Endodermal cell (in vitro differentiated cells): ENCODE measurements at regions not wholly inside any gene's neighbourhood (a gene's known extent, or its start where the extent isn't known, plus 50 kb on each side); places are given as distances from the start of the nearest gene placed in this dataset.

Experiments
- DNase-seq: peaks from one replicate; pipeline ENCODE4 v3.0.0-alpha.2; 2017
- H3K27ac ChIP-seq: 2 replicates; pipeline ENCODE4 v1.5.1; 2013; ENCODE audit warnings: mild to moderate bottlenecking, low read depth, low read length, moderate library complexity
- H3K27me3 ChIP-seq: 2 replicates; pipeline ENCODE4 v1.6.1; 2013; ENCODE audit warnings: mild to moderate bottlenecking, low read length, moderate library complexity; ENCODE audit not compliant: insufficient read depth, control insufficient read depth, poor library complexity, severe bottlenecking
- H3K36me3 ChIP-seq: 2 replicates; pipeline ENCODE4 v1.7.0; 2013; ENCODE audit warnings: mild to moderate bottlenecking, low read length, moderate library complexity; ENCODE audit not compliant: control insufficient read depth, insufficient read depth
- H3K4me1 ChIP-seq: one replicate; pipeline ENCODE4 v1.7.0; 2013; ENCODE audit warnings: low read length; ENCODE audit not compliant: control insufficient read depth, insufficient read depth
- H3K4me3 ChIP-seq: 2 replicates; pipeline ENCODE4 v1.5.1; 2013; ENCODE audit warnings: mild to moderate bottlenecking, low read length, moderate library complexity
- H3K9ac ChIP-seq: 2 replicates; pipeline ENCODE4 v1.6.1; 2013; ENCODE audit warnings: mild to moderate bottlenecking, low read length, moderate library complexity; ENCODE audit not compliant: poor library complexity, severe bottlenecking; ENCODE audit errors: extremely low read depth
- H3K9me3 ChIP-seq: 2 replicates; pipeline ENCODE4 v1.6.1; 2013; ENCODE audit warnings: mild to moderate bottlenecking, low read length, moderate library complexity; ENCODE audit not compliant: control insufficient read depth
- H3K27ac Mint-ChIP-seq: 2 replicates; pipeline ENCODE4 v1.8.0; 2020; ENCODE audit warnings: mixed read lengths
- H3K27me3 Mint-ChIP-seq: 2 replicates; pipeline ENCODE4 v1.8.0; 2021; ENCODE audit warnings: mild to moderate bottlenecking, mixed read lengths; ENCODE audit not compliant: insufficient read depth
- H3K36me3 Mint-ChIP-seq: 2 replicates; pipeline ENCODE4 v1.8.0; 2020; ENCODE audit warnings: low read depth, mixed read lengths
- H3K4me1 Mint-ChIP-seq: 2 replicates; pipeline ENCODE4 v1.8.0; 2020; ENCODE audit warnings: mixed read lengths
- H3K4me3 Mint-ChIP-seq: 2 replicates; pipeline ENCODE4 v1.8.0; 2020; ENCODE audit warnings: mild to moderate bottlenecking, moderate library complexity, mixed read lengths
- H3K9me3 Mint-ChIP-seq: 2 replicates; pipeline ENCODE4 v1.8.0; 2020; ENCODE audit warnings: mild to moderate bottlenecking, mixed read lengths
- WGBS, 2 experiments: methylation state at CpG; one replicate each; pipeline versions ENCODE4 v1.1.5 to v1.1.7; 2013; ENCODE audit warnings: missing lambda C conversion rate in 2 of 2, mixed read lengths in 1 of 2; ENCODE audit not compliant: insufficient coverage in 1 of 2, insufficient read length in 1 of 2; 5-methylcytosine and 5-hydroxymethylcytosine counted together
- TF ChIP-seq, protein P1 (sequence below): fragments of 200-600 bp; sonication (generic); conservative IDR thresholded peaks from 2 replicates; pipeline ENCODE4 v1.5.0; 2021; ENCODE audit warnings: antibody characterized with exemption, mild to moderate bottlenecking

DNA sequence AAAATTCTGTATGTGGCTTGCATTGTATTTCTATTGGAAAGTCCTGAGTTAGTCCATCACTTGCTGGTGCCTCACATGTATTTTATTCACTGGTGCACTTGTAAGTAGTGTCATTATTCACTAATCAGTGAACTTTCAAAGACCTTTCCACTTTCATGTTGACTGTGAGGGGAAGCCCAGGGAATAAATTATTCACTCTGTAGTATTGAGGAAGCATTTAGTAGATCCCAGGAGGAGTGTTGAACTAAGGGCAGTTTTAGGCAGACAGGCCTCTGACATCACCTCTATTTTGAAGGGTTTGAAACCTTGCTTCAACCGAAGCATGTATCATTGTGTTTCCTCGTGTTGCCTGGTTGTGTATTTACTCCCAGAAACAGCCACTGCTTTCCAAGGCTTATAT, 705.4 kb upstream of the RIOK2 start:
- no peak for DNase-seq
- no peaks in the 10 kb centered on the region for H3K36me3 ChIP-seq
- 97% methylated on average over 2 of the region's 2 CpGs; no CpG with 5 or more reads in 1 of the 2 experiments for WGBS, 2 experiments
- peaks cover 4% of the 10 kb centered on the region for H3K9me3 ChIP-seq
- no peak overlapping the region for H3K4me3 ChIP-seq
- Mint-ChIP-seq H3K9me3 (peaks cover 9% of the 10 kb centered on the region), H3K27ac (no peak overlapping the region), H3K4me3 (no peak overlapping the region), H3K4me1 (no peaks in the 10 kb centered on the region), H3K27me3 (no peaks in the 10 kb centered on the region), H3K36me3 (no peaks in the 10 kb centered on the region)
- H3K27ac ChIP-seq: no peak overlapping the region
- H3K9ac ChIP-seq: no peak overlapping the region
- H3K4me1 ChIP-seq: no peaks in the 10 kb centered on the region
- TF ChIP-seq, protein P1, sequence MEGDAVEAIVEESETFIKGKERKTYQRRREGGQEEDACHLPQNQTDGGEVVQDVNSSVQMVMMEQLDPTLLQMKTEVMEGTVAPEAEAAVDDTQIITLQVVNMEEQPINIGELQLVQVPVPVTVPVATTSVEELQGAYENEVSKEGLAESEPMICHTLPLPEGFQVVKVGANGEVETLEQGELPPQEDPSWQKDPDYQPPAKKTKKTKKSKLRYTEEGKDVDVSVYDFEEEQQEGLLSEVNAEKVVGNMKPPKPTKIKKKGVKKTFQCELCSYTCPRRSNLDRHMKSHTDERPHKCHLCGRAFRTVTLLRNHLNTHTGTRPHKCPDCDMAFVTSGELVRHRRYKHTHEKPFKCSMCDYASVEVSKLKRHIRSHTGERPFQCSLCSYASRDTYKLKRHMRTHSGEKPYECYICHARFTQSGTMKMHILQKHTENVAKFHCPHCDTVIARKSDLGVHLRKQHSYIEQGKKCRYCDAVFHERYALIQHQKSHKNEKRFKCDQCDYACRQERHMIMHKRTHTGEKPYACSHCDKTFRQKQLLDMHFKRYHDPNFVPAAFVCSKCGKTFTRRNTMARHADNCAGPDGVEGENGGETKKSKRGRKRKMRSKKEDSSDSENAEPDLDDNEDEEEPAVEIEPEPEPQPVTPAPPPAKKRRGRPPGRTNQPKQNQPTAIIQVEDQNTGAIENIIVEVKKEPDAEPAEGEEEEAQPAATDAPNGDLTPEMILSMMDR: no peak
- H3K27me3 ChIP-seq: no peaks in the 10 kb centered on the region

DNA sequence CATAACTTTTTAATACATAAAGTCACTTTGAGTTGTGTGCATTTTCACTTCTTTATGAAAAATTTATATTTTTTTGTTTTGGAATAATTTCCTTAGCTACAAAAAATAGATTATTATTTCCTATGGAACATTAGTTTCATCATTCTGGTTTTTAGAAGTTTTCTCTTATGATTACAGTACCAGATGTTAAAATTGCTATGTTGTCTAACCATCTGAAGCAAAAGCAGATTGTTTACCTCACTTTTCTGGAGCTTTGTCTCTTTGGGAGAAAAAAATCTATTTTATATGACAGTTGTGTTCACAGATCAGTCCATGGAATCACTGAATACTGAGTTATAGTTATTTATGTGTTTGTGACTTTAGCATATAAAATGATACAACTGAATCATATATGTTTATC, 708.9 kb upstream of the RIOK2 start:
- no peaks in the 10 kb centered on the region for H3K27me3 Mint-ChIP-seq
- TF ChIP-seq, protein P1: no peak
- H3K4me1 ChIP-seq: no peaks in the 10 kb centered on the region
- H3K4me3 Mint-ChIP-seq: no peak overlapping the region
- no peak overlapping the region for H3K27ac Mint-ChIP-seq
- H3K4me3 ChIP-seq: no peak overlapping the region
- no peaks in the 10 kb centered on the region for H3K4me1 Mint-ChIP-seq
- H3K9me3 Mint-ChIP-seq: peaks cover 9% of the 10 kb centered on the region
- peaks cover 4% of the 10 kb centered on the region for H3K9me3 ChIP-seq
- H3K27ac ChIP-seq: no peak overlapping the region
- H3K36me3 ChIP-seq: no peaks in the 10 kb centered on the region
- no peak overlapping the region for H3K9ac ChIP-seq
- H3K27me3 ChIP-seq: no peaks in the 10 kb centered on the region
- no peak for DNase-seq
- H3K36me3 Mint-ChIP-seq: no peaks in the 10 kb centered on the region

DNA sequence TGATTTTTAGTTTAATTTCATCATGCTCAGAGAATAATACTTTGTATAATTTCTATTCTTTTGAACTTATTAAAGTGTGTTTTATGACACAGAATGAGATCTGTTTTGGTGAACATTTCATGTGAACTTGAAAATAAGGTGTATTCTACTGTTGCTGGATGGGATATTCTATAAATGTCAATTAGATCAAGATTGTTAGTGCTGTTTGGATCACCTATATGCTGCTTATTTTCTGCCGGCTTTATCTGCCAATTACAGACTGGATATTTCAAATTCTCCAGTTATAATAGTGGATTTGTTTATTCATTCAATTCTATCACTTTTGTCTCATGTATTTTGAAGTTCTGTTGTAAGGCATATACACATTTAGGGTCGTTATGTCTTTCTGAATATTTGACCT, 720.7 kb upstream of the RIOK2 start:
- no peak for DNase-seq
- Mint-ChIP-seq H3K27ac (no peak overlapping the region), H3K36me3 (peaks cover 2% of the 10 kb centered on the region), H3K4me1 (no peaks in the 10 kb centered on the region), H3K27me3 (no peaks in the 10 kb centered on the region), H3K4me3 (no peak overlapping the region), H3K9me3 (peaks cover 72% of the 10 kb centered on the region)
- Histone ChIP-seq H3K4me1 (no peaks in the 10 kb centered on the region), H3K27me3 (no peaks in the 10 kb centered on the region), H3K9me3 (peaks cover 39% of the 10 kb centered on the region), H3K9ac (no peak overlapping the region), H3K36me3 (no peaks in the 10 kb centered on the region), H3K27ac (no peak overlapping the region), H3K4me3 (peak overlapping the region; percentile 14)
- 100% methylated on average over 2 of the region's 2 CpGs; no CpG with 5 or more reads in 1 of the 2 experiments for WGBS, 2 experiments
- TF ChIP-seq, protein P1: no peak
